CD4-positive, CD25-positive, alpha-beta regulatory T cell (primary cell): ENCODE measurements at regions not wholly inside any gene's neighbourhood (a gene's known extent, or its start where the extent isn't known, plus 50 kb on each side); places are given as distances from the start of the nearest gene placed in this dataset.
A peak's percentile ranks its signal among the peaks of the same experiment; 100 is the strongest.
"Not testable (repeated sequence)": the region's sequence is repeated elsewhere in the genome, so short reads cannot be mapped to it uniquely, and the experiment has no call there.

ENCODE experiments used
- ATAC-seq, 2 donors: fragments of 150-1000 bp; cut with Tn5 transposase; one replicate each; pipeline ENCODE4 v1.10.0; 2021; ENCODE audit warnings: low read depth in 2 of 2, moderate number of reproducible peaks in 2 of 2, moderate library complexity in 1 of 2
- DNase-seq, 3 donors: peaks; one replicate each; pipeline versions ENCODE4 v3.0.0 to v3.0.0-alpha.2; 2012 to 2022; ENCODE audit warnings: mixed read lengths in 1 of 3
- H3K27ac ChIP-seq: one replicate; pipeline ENCODE4 v1.7.0; 2013; ENCODE audit warnings: mild to moderate bottlenecking, low read length; ENCODE audit not compliant: insufficient read depth, poor library complexity, severe bottlenecking
- H3K27me3 ChIP-seq: one replicate; pipeline ENCODE4 v1.7.0; 2013; ENCODE audit warnings: low read length; ENCODE audit not compliant: control insufficient read depth, insufficient read depth
- H3K36me3 ChIP-seq: one replicate; pipeline ENCODE4 v1.7.0; 2013; ENCODE audit warnings: mild to moderate bottlenecking, low read length, moderate library complexity; ENCODE audit not compliant: control insufficient read depth, insufficient read depth
- H3K4me1 ChIP-seq: 2 replicates; pipeline ENCODE4 v1.7.0; 2013; ENCODE audit warnings: mild to moderate bottlenecking, low read length; ENCODE audit not compliant: insufficient read depth, control insufficient read depth, poor library complexity, severe bottlenecking
- H3K4me3 ChIP-seq: one replicate; pipeline ENCODE4 v1.7.0; 2013; ENCODE audit warnings: low read depth, mild to moderate bottlenecking, low read length, moderate library complexity
- H3K9me3 ChIP-seq, 2 experiments: 1 replicate in 1 of 2; 2 replicates in 1 of 2; pipeline ENCODE4 v1.7.0; 2013; ENCODE audit warnings: low read length in 2 of 2, mild to moderate bottlenecking in 1 of 2, moderate library complexity in 1 of 2; ENCODE audit not compliant: control insufficient read depth in 2 of 2
- H3K27ac Mint-ChIP-seq, 3 donors: one replicate each; pipeline ENCODE4 v1.8.0; 2020 to 2022; ENCODE audit warnings: mild to moderate bottlenecking in 3 of 3, mixed read lengths in 3 of 3, moderate library complexity in 2 of 3
- H3K27me3 Mint-ChIP-seq: one replicate; pipeline ENCODE4 v1.8.0; 2022; ENCODE audit warnings: mild to moderate bottlenecking, mixed read lengths
- H3K36me3 Mint-ChIP-seq: one replicate; pipeline ENCODE4 v1.8.0; 2020; ENCODE audit warnings: mixed read lengths
- H3K4me1 Mint-ChIP-seq, 4 donors: one replicate each; pipeline ENCODE4 v1.8.0; 2020 to 2022; ENCODE audit warnings: mixed read lengths in 4 of 4, mild to moderate bottlenecking in 1 of 4
- H3K4me3 Mint-ChIP-seq, 4 donors: one replicate each; pipeline ENCODE4 v1.8.0; 2020 to 2022; ENCODE audit warnings: mild to moderate bottlenecking in 4 of 4, mixed read lengths in 4 of 4, moderate library complexity in 3 of 4
- H3K9me3 Mint-ChIP-seq, 7 donors: one replicate each; pipeline ENCODE4 v1.8.0; 2020 to 2022; ENCODE audit warnings: mixed read lengths in 7 of 7, mild to moderate bottlenecking in 3 of 7, moderate library complexity in 2 of 7

DNA sequence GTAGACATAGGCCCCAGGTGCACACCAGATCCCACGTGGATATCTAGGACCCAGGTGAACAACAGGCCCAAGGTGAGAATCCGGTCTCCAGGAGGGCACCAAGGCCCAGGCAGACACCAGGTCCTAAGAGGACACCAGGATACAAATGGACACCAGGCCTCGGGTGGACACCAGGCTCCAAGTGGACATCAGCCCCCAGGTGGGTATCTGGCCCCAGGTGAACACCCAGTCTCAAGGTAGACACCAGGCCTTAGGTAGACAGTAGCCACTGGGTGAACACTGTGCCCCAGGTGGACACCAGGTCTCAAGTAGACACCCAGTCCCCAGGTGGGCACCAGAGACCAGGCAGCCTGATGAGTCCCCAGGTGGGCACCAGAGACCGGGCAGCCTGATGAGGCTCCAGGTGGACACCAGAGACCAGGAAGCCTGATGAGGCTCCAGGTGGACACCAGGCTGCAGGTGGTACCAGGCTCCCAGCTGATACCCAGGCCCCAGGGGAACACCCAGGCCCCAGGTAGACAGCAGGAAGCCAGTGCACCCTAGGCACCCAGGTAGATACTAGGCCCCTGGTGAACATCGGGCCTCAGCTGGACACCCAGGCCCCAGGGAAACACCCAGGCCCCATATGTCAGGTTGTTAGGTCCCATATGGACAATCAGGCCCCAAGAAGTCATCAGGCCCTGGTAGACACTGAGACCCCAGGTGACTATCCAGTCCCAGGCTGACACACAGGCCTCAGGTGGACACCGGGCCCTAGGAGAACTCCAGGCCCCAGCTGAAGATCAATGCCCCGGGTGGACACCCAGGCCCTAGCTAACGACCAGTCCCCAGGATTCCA, 55.1 kb upstream of the SEPTIN5 start:
- no peak overlapping the region for H3K27ac Mint-ChIP-seq
- no peak overlapping the region for H3K27ac ChIP-seq
- no peak for ATAC-seq

DNA sequence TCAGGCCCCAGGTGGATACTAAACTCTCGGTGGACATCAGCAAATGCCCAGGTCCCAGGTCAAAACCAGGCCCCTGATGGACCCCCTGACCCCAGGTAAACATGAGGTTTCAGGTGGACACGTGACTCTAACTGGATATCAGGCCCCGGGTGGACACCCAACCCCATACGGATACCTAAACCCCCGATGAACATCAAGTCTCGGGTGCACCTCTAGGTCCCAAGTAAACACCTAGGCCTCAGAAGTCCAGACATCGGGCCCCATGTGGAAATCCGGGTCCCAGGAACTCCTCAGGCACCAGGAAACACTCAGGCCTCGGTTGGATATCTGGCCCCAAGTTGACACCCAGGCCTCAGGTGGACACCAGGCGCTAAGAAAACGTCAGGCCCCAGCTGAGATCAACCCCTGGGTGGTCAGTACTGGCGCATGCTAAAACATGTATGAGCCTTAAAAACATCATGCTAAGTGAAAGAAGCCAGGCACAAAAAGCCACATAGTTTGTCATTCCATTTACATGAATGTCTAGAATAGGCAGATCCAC, 54.4 kb upstream of the SEPTIN5 start:
- H3K27me3 ChIP-seq: no peaks in the 10 kb centered on the region
- no peak overlapping the region for H3K27ac Mint-ChIP-seq
- no peaks in the 10 kb centered on the region for H3K27me3 Mint-ChIP-seq
- H3K36me3 Mint-ChIP-seq: no peaks in the 10 kb centered on the region
- H3K4me1 ChIP-seq: no peaks in the 10 kb centered on the region
- H3K9me3 Mint-ChIP-seq: no peaks in the 10 kb centered on the region
- H3K27ac ChIP-seq: no peak overlapping the region
- no peaks in the 10 kb centered on the region for H3K36me3 ChIP-seq
- H3K4me3 Mint-ChIP-seq: no peak overlapping the region
- no peak overlapping the region for H3K4me3 ChIP-seq
- no peaks in the 10 kb centered on the region for H3K9me3 ChIP-seq
- peaks cover 0 to 3% (median 0%) of the 10 kb centered on the region in 4 donors for H3K4me1 Mint-ChIP-seq
- no peak for DNase-seq
- ATAC-seq: no peak

More for the DNA sequence above, 55.1 kb upstream of the SEPTIN5 start:
- Histone ChIP-seq H3K4me1 (no peaks in the 10 kb centered on the region), H3K27me3 (no peaks in the 10 kb centered on the region), H3K36me3 (no peaks in the 10 kb centered on the region), H3K9me3 (no peaks in the 10 kb centered on the region), H3K4me3 (no peak overlapping the region)
- Mint-ChIP-seq H3K27me3 (no peaks in the 10 kb centered on the region), H3K36me3 (no peaks in the 10 kb centered on the region), H3K4me1 (peaks cover 0 to 3% (median 0%) of the 10 kb centered on the region in 4 donors), H3K4me3 (no peak overlapping the region), H3K9me3 (no peaks in the 10 kb centered on the region)
- DNase-seq: no peak

DNA sequence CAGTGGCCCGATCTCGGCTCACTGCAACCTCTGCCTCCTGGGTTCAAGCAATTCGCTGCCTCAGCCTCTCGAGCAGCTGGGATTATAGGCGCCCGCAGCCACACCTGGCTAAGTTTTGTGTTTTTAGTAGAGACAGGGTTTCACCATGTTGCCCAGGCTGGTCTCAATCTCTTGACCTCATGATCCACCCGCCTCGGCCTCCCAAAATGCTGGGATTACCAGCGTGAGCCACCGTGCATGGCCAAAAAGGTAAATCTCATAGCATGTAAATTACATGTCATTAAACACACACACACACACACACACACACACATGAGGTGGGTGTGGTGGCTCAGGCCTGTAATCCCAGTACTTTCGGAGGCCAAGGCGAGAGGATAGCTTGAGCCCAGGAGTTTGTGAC, 53.7 kb upstream of the SEPTIN5 start:
- not testable (repeated sequence) for ATAC-seq, DNase-seq, H3K4me1 ChIP-seq, H3K4me3 ChIP-seq, H3K36me3 ChIP-seq, H3K27me3 Mint-ChIP-seq, H3K9me3 Mint-ChIP-seq, H3K4me3 Mint-ChIP-seq, H3K36me3 Mint-ChIP-seq, H3K27ac Mint-ChIP-seq, H3K4me1 Mint-ChIP-seq, H3K9me3 ChIP-seq, H3K27ac ChIP-seq, H3K27me3 ChIP-seq

DNA sequence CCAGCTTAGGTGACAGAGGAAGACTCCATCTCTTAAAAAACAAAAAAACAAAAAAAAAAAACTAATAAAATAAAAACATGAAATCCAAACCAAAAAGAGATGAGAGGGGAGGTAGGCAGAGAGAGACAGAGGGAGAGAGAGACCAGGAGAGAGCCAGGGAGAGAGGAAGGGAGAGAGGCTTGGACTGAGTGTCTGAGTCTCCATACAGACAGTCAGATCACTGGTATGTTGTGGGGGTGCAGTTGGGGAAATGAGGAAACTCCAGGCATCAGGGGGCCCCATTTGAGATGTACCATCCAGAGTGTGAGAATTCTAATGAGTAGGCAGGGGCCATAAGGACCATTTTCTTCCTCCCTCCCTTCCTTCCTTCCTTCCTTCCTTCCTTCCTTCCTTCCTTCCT, 53.1 kb upstream of the SEPTIN5 start:
- no peak overlapping the region for H3K27ac Mint-ChIP-seq
- H3K9me3 ChIP-seq: no peaks in the 10 kb centered on the region
- no peaks in the 10 kb centered on the region for H3K9me3 Mint-ChIP-seq
- H3K27ac ChIP-seq: no peak overlapping the region
- no peak overlapping the region for H3K4me3 ChIP-seq
- no peaks in the 10 kb centered on the region for H3K36me3 Mint-ChIP-seq
- peaks cover 0 to 3% (median 0%) of the 10 kb centered on the region in 4 donors for H3K4me1 Mint-ChIP-seq
- H3K36me3 ChIP-seq: no peaks in the 10 kb centered on the region
- no peak overlapping the region for H3K4me3 Mint-ChIP-seq
- no peaks in the 10 kb centered on the region for H3K4me1 ChIP-seq
- no peaks in the 10 kb centered on the region for H3K27me3 ChIP-seq
- H3K27me3 Mint-ChIP-seq: no peaks in the 10 kb centered on the region
- DNase-seq: no peak
- ATAC-seq: no peak

DNA sequence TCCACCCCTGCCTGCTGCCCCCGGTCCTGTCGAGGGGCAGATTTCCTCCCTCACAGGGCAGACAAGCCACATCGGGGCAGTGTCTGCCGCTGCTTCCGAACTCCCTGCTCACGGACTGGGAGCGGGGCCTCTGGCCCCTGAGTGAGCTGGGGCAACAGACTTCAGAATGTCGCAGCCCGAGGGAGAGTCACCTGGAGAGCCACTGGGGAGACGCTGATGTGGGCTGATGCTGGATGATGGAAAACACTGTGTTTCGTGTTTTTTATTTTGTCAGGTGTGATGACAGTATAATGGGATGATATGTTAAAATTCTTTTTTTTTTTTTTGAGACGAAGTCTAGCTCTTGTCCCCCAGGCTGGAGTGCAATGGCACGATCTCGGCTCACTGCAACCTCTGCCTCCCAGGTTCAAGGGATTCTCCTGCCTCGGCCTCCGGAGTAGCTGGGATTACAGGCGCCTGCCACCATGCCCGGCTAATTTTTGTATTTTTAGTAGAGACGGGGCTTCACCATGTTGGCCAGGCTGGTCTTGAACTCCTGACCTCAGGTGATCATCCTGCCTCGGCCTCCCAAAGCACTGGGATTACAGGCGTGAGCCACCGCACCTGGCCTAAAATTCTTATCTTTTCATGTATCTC, 52.1 kb upstream of the SEPTIN5 start:
- H3K4me3 ChIP-seq, H3K9me3 Mint-ChIP-seq: not testable (repeated sequence)

DNA sequence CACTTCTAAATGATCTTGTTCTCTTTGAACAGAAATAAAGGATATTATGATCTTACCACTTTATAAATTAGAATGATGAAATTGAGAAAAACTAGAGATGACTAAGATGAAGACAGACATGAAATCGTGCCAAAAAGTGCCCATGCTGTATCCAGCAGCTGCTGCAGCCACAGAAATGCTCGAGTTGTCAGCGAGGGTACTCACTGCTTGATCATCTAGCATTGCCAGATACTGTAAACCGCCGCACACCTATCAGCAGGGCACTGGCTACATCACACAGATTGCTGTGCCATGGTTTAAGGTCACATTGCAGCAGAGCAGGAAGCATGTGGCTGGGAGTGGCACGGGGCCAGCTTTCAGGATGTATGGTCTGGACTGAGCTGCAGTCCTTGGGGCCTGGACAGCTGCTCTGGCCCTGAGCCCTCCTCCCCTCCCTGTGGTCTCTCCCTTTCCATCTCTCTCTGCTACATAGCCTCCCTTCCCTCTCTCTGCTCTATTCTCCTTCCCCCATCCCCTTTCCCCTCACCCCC, 51.0 kb upstream of the SEPTIN5 start:
- Histone ChIP-seq H3K4me1 (no peaks in the 10 kb centered on the region), H3K36me3 (no peaks in the 10 kb centered on the region), H3K27me3 (no peaks in the 10 kb centered on the region), H3K9me3 (no peaks in the 10 kb centered on the region), H3K4me3 (no peak overlapping the region), H3K27ac (no peak overlapping the region)
- peak in 1 of 3 donors; percentile 4 for DNase-seq
- Mint-ChIP-seq H3K27ac (peak overlapping the region in 1 of 3 donors; percentile 26), H3K27me3 (peaks cover 5% of the 10 kb centered on the region), H3K36me3 (no peaks in the 10 kb centered on the region), H3K9me3 (no peaks in the 10 kb centered on the region), H3K4me3 (no peak overlapping the region), H3K4me1 (peaks cover 0 to 3% (median 0%) of the 10 kb centered on the region in 4 donors)
- no peak for ATAC-seq

More for the DNA sequence above, 52.1 kb upstream of the SEPTIN5 start:
- not testable (repeated sequence) for H3K27ac ChIP-seq, H3K4me1 ChIP-seq, H3K9me3 ChIP-seq, H3K27ac Mint-ChIP-seq, H3K4me3 Mint-ChIP-seq, DNase-seq, H3K4me1 Mint-ChIP-seq, H3K27me3 ChIP-seq, H3K36me3 ChIP-seq, H3K27me3 Mint-ChIP-seq, ATAC-seq, H3K36me3 Mint-ChIP-seq

DNA sequence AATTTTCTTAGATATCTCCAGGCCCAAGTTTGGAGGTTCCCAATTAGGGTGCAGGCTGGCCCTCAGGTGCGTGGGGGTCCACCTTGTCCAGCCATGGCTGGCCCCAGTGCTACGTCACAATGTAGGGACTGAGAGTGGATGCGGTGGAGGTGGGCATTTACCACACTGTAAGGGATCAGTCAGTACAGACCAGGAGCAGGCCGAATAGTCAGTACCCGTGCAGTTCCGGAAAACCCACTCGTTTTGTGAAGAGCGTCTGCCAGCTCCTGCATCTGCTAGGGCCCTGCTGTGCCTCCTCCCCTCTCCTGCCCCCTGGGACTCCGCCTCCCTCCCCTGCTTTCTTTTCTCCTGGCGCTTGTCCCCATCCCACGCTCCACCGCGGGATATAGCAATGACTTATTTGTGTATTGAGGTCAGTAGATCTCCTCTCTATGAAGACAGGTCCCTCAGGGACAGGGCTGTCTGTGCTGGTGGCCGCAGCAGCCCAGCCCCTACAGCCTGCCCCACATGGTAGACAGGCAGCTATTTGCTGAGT, 50.4 kb upstream of the SEPTIN5 start:
- H3K27ac ChIP-seq: no peak overlapping the region
- DNase-seq (no peak), ATAC-seq (no peak)
- H3K9me3 ChIP-seq: no peaks in the 10 kb centered on the region
- H3K27me3 ChIP-seq: no peaks in the 10 kb centered on the region
- Mint-ChIP-seq H3K27me3 (peaks cover 7% of the 10 kb centered on the region), H3K4me3 (no peak overlapping the region), H3K27ac (peak overlapping the region in 1 of 3 donors; percentile 68), H3K36me3 (no peaks in the 10 kb centered on the region), H3K9me3 (no peaks in the 10 kb centered on the region), H3K4me1 (peaks cover 0 to 3% (median 0%) of the 10 kb centered on the region in 4 donors)
- no peak overlapping the region for H3K4me3 ChIP-seq
- H3K4me1 ChIP-seq: no peaks in the 10 kb centered on the region
- H3K36me3 ChIP-seq: no peaks in the 10 kb centered on the region
